Ishikawa (cell line): ENCODE measurements at regions not wholly inside any gene's neighbourhood (a gene's known extent, or its start where the extent isn't known, plus 50 kb on each side); places are given as distances from the start of the nearest gene placed in this dataset.

ENCODE experiments used
- CEBPB ChIP-seq: IDR thresholded peaks from 2 replicates; pipeline ENCODE4 v1.6.1; 2012
- CREB1 ChIP-seq: IDR thresholded peaks from 2 replicates; pipeline ENCODE4 v1.6.1; 2012; ENCODE audit warnings: low read depth
- EGR1 ChIP-seq: IDR thresholded peaks from 2 replicates; pipeline ENCODE4 v1.6.1; 2012
- EP300 ChIP-seq: IDR thresholded peaks from 2 replicates; pipeline ENCODE4 v1.6.1; 2012; ENCODE audit warnings: borderline replicate concordance
- FOXM1 ChIP-seq: IDR thresholded peaks from 2 replicates; pipeline ENCODE4 v1.6.1; 2012; ENCODE audit warnings: low read depth, borderline replicate concordance
- NFIC ChIP-seq: IDR thresholded peaks from 2 replicates; pipeline ENCODE4 v1.6.1; 2012
- RAD21 ChIP-seq: IDR thresholded peaks from 2 replicates; pipeline ENCODE4 v1.6.1; 2012; ENCODE audit warnings: low read depth
- TAF1 ChIP-seq: IDR thresholded peaks from 2 replicates; pipeline ENCODE4 v1.6.1; 2012; ENCODE audit warnings: low read depth, mild to moderate bottlenecking
- TCF12 ChIP-seq: IDR thresholded peaks from 2 replicates; pipeline ENCODE4 v1.6.1; 2012; ENCODE audit warnings: low read depth
- TEAD4 ChIP-seq: IDR thresholded peaks from 2 replicates; pipeline ENCODE4 v1.6.1; 2012
- YY1 ChIP-seq: IDR thresholded peaks from 2 replicates; pipeline ENCODE4 v1.6.1; 2012; ENCODE audit warnings: low read depth
- ZBTB7A ChIP-seq: IDR thresholded peaks from 2 replicates; pipeline ENCODE4 v1.6.1; 2012; ENCODE audit warnings: low read depth
- TF ChIP-seq, protein P1 (sequence below): IDR thresholded peaks from 2 replicates; pipeline ENCODE4 v1.6.1; 2012; ENCODE audit warnings: low read depth, mild to moderate bottlenecking
- TF ChIP-seq, protein P2 (sequence below): IDR thresholded peaks from 2 replicates; pipeline ENCODE4 v1.6.1; 2012
- TF ChIP-seq, protein P3 (sequence below): IDR thresholded peaks from 2 replicates; pipeline ENCODE4 v1.6.1; 2012

DNA sequence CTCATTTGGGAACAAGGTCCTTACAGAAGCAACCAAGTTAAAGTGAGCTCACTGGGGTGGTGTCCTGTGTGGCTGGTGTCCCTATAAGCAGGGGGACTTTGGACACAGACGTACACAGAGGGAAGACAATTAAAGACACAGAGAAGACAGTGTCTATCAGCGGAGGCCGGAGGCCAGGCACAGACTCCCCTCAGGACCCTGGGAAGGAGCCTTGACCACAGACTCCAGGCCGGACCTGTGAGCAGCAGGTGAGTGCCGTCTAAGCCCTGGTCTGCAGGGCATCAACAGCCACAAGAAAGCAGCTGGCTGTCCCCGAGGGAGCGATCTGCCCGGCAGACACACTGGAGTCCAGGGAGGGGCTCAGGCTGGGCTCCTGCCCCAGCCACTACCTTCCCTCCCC, 219.1 kb upstream of the C14orf180 start:
- TF ChIP-seq FOXM1 = no peak
- TF ChIP-seq ZBTB7A = no peak
- TF ChIP-seq, protein P1, sequence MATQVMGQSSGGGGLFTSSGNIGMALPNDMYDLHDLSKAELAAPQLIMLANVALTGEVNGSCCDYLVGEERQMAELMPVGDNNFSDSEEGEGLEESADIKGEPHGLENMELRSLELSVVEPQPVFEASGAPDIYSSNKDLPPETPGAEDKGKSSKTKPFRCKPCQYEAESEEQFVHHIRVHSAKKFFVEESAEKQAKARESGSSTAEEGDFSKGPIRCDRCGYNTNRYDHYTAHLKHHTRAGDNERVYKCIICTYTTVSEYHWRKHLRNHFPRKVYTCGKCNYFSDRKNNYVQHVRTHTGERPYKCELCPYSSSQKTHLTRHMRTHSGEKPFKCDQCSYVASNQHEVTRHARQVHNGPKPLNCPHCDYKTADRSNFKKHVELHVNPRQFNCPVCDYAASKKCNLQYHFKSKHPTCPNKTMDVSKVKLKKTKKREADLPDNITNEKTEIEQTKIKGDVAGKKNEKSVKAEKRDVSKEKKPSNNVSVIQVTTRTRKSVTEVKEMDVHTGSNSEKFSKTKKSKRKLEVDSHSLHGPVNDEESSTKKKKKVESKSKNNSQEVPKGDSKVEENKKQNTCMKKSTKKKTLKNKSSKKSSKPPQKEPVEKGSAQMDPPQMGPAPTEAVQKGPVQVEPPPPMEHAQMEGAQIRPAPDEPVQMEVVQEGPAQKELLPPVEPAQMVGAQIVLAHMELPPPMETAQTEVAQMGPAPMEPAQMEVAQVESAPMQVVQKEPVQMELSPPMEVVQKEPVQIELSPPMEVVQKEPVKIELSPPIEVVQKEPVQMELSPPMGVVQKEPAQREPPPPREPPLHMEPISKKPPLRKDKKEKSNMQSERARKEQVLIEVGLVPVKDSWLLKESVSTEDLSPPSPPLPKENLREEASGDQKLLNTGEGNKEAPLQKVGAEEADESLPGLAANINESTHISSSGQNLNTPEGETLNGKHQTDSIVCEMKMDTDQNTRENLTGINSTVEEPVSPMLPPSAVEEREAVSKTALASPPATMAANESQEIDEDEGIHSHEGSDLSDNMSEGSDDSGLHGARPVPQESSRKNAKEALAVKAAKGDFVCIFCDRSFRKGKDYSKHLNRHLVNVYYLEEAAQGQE = no peak
- TF ChIP-seq CREB1 = no peak
- no peak for TF ChIP-seq TEAD4
- TF ChIP-seq TAF1 = no peak
- no peak for TF ChIP-seq CEBPB
- TF ChIP-seq, protein P2, sequence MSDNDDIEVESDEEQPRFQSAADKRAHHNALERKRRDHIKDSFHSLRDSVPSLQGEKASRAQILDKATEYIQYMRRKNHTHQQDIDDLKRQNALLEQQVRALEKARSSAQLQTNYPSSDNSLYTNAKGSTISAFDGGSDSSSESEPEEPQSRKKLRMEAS = no peak
- no peak for TF ChIP-seq EGR1
- no peak for TF ChIP-seq TCF12
- no peak for TF ChIP-seq NFIC

DNA sequence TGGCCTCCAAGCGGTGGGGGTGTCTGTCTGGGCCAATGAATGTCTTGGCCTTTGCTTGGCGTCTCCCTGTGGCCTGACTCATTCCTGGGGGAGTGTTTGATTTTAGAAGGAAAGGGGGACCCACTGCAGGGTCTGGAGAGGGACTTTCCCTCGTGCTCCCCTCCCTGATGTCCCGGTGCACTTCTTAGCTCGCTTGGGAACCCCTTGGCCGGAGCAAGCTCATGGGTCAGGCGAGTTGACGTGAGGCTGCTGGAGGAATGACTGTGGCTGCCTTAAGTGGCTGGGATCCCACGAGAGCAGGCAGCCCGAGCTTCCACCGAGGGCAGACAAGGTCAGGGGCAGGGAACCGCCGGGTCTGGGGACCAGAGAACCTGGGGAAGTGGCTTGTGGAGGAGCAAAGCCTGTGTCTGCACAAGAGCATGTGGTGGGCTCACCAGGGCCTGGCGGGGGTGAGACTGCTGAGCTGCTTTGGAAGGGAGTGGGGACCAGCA, 218.4 kb upstream of the C14orf180 start:
- TF ChIP-seq CEBPB = no peak
- TF ChIP-seq, protein P2 = no peak
- TF ChIP-seq YY1 = no peak
- TF ChIP-seq EP300 = no peak
- TF ChIP-seq EGR1 = no peak
- TF ChIP-seq CREB1 = no peak
- TF ChIP-seq, protein P1 = no peak
- TF ChIP-seq, protein P3, sequence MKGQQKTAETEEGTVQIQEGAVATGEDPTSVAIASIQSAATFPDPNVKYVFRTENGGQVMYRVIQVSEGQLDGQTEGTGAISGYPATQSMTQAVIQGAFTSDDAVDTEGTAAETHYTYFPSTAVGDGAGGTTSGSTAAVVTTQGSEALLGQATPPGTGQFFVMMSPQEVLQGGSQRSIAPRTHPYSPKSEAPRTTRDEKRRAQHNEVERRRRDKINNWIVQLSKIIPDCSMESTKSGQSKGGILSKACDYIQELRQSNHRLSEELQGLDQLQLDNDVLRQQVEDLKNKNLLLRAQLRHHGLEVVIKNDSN = no peak
- no peak for TF ChIP-seq FOXM1
- TF ChIP-seq NFIC = no peak
- TF ChIP-seq RAD21 = no peak
- no peak for TF ChIP-seq TCF12
- TF ChIP-seq ZBTB7A = no peak
- TF ChIP-seq TEAD4 = no peak
- no peak for TF ChIP-seq TAF1

DNA sequence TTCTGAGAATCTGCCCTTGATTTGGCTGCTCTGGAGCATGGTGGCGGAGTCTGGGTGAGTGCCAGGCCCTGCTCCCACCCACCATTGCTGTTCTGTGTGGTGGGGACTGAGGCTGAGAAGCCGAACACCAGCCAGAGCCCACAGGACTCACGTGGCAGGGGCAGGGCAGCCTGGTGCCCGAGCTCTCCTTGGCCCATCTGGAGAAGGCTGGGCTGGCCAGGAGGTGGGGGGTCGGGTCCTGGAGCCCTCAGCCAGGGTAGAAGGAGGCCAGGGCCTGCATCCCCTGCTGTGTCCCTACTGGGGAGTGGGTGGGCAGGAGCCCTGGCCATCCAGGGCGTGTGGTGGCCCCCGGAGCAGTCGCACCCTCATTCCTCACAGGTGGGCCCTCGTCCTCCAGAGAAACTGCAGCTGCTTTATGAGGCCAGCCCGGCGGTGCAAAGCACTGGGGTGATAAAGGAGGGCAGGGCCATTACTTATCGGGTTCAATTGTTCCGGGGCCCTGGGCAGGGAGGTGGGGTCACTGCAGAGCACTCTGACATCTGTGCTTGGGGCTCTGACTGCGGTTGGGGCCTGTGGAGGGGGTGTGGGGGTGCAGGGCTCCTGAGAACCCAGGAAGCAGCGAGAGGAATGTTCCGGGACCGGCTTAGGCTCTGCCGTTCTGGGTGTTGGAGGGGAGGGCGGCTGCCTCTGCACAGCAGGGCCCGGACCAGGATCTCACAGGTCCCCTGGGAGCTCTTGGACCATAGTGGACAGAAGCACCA, 217.5 kb upstream of the C14orf180 start:
- TF ChIP-seq TAF1 (no peak), TEAD4 (no peak), TCF12 (no peak), CEBPB (no peak), NFIC (no peak), EGR1 (no peak), RAD21 (no peak), FOXM1 (no peak), YY1 (no peak), EP300 (no peak), CREB1 (no peak)
- TF ChIP-seq, protein P1 = no peak
- TF ChIP-seq, protein P3 = no peak
- TF ChIP-seq, protein P2 = no peak
